RPMI8226 (cell line): ENCODE measurements at regions not wholly inside any gene's neighbourhood (a gene's known extent, or its start where the extent isn't known, plus 50 kb on each side); places are given as distances from the start of the nearest gene placed in this dataset.
"Not testable (repeated sequence)": the region's sequence is repeated elsewhere in the genome, so short reads cannot be mapped to it uniquely, and the experiment has no call there.

Experiments
- DNase-seq: peaks from one replicate; pipeline ENCODE4 v3.0.0-alpha.2; 2015

GRCh38 chr1:232149287-232150201, 480.4 kb downstream of the SIPA1L2 start:
- no peak for DNase-seq

- no peak for DNase-seq
Measured at GRCh38 chr1:232147215-232147614, 482.7 kb downstream of the SIPA1L2 start.

GRCh38 chr1:232146514-232146913, 483.4 kb downstream of the SIPA1L2 start:
- no peak for DNase-seq

GRCh38 chr1:232145768-232146167, 484.2 kb downstream of the SIPA1L2 start:
- DNase-seq, result no peak

GRCh38 chr1:232144696-232145230, 485.2 kb downstream of the SIPA1L2 start:
- DNase-seq, result no peak

GRCh38 chr1:232143315-232143886, 486.5 kb downstream of the SIPA1L2 start:
- DNase-seq, result no peak

- DNase-seq, result no peak
Measured at GRCh38 chr1:232142403-232143314, 487.3 kb downstream of the SIPA1L2 start.

- not testable (repeated sequence) for DNase-seq
Measured at GRCh38 chr1:232141167-232141448, 488.8 kb downstream of the SIPA1L2 start.

GRCh38 chr1:232140419-232141166, 489.3 kb downstream of the SIPA1L2 start:
- no peak for DNase-seq

- DNase-seq, result no peak
Measured at GRCh38 chr1:232139444-232139843, 490.5 kb downstream of the SIPA1L2 start.

- no peak for DNase-seq
Measured at GRCh38 chr1:232138044-232138443, 491.9 kb downstream of the SIPA1L2 start.

- no peak for DNase-seq
Measured at GRCh38 chr1:232137066-232137465, 492.9 kb downstream of the SIPA1L2 start.

- DNase-seq, result no peak
Measured at GRCh38 chr1:232136136-232136535, 493.8 kb downstream of the SIPA1L2 start.

- no peak for DNase-seq
Measured at GRCh38 chr1:232134365-232134764, 495.6 kb downstream of the SIPA1L2 start.

- no peak for DNase-seq
Measured at GRCh38 chr1:232132572-232132971, 497.4 kb downstream of the SIPA1L2 start.

GRCh38 chr1:232131715-232132391, 498.1 kb downstream of the SIPA1L2 start:
- DNase-seq, result no peak

- DNase-seq, result no peak
Measured at GRCh38 chr1:232130815-232131480, 499.0 kb downstream of the SIPA1L2 start.

GRCh38 chr1:232127190-232127589, 500.6 kb downstream of the DISC1 start:
- DNase-seq, result no peak

- DNase-seq, result no peak
Measured at GRCh38 chr1:232123775-232124659, 497.4 kb downstream of the DISC1 start.

- not testable (repeated sequence) for DNase-seq
Measured at GRCh38 chr1:232117903-232118302, 491.3 kb downstream of the DISC1 start.
